ENCODE measurements at regions not wholly inside any gene's neighbourhood (a gene's known extent, or its start where the extent isn't known, plus 50 kb on each side); places are given as distances from the start of the nearest gene placed in this dataset.

GRCh38 chr3:144585953-144586352 lies 614.3 kb downstream of the DIPK2A start:
- TF ChIP-seq YY1 (IDR thresholded peaks at IDR 0.05; ENCODE audit: insufficient read depth, insufficient read length) = no peak
- no peak for TF ChIP-seq SUZ12 (IDR thresholded peaks at IDR 0.05; ENCODE audit: extremely low read depth, insufficient read depth, insufficient read length)
- no peak for TF ChIP-seq ZNF274 (IDR thresholded peaks at IDR 0.05; ENCODE audit: low read depth, low read length)

All from NT2/D1 (cell line).